Ramos (cell line): ENCODE measurements at regions not wholly inside any gene's neighbourhood (a gene's known extent, or its start where the extent isn't known, plus 50 kb on each side); places are given as distances from the start of the nearest gene placed in this dataset.

Experiments used
- in situ Hi-C: fragments of 300-500 bp; cut with MboI; formaldehyde crosslinking; loops from one replicate; pipeline ENCODE4 v1.14.3; 2022; ENCODE audit warnings: low sequenced_read_pairs; ENCODE audit not compliant: unreplicated experiment

DNA sequence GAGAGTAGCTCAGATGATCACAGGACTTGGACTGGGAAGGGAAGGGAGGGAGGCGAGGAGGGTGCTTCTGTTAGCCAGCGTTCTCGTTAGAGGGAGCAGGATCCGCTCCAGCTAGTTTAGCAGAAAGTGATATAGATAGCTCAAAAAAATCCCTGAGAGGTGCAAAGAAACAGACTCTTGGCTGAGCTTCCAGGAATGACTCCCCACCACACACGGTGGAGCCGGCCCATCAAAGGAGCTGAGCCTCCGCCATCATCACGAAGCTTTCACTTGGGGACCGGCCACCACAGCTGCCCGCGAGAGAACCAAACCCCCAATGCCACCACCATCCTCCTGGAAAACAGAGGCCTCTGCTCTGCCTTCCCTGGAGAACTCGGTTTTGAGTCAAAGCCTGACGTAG is 124.6 kb upstream of the BCL2L14 start:
- in situ Hi-C loops = no loop called here

DNA sequence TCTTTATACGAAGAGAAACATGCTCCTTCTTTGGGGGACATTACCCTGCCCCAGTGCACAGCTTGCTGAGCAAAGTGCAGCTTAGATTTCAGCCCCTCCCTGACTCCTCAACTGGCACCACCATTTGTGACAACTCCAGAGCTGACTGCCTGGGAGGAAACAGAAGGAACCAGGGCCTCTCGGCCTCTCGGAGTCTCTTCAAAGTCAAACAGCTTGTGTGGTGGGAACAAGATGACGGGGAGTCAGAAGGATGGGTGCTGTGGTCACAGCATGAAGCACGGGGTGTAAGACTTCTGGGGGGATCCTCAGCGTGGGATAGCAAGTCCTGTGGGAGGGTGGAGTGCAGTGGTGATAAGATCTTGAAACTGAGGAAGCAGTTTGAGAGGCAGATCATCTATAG is 123.5 kb upstream of the BCL2L14 start:
- in situ Hi-C loops = no loop called here

DNA sequence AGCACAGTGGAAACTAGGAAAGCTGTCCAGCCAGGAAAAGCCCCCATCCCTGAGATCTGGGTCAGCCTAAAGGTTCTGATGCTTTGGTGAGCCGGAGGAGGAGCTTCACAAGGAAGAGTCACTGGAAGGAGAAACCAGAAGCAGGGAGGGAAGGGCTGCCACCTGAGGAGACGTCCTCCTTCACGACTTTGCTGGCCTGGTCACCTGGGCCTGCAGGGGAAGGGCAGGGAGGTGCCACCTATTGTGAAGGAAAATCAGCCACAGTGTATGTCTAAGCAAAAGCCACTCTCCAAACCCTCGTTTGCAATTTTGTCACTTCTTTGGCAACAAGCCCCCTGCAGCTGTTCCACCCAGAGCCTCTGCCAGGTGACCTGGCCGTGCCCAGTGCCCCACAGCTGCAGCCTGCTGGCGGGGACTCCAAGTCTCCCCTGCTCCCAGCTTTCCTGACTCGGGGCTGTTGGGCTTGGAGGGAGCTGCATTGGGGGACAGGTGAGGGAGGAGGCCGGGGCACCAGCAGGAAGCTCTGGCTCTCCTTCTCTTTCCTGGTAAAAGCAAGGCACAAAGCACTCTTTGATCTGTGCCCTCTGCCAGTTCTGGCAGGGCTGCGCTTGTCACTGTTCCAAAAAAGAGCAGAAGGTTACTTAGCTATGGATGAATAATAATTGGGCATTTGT is 120.9 kb upstream of the BCL2L14 start:
- in situ Hi-C loops = no loop called here

DNA sequence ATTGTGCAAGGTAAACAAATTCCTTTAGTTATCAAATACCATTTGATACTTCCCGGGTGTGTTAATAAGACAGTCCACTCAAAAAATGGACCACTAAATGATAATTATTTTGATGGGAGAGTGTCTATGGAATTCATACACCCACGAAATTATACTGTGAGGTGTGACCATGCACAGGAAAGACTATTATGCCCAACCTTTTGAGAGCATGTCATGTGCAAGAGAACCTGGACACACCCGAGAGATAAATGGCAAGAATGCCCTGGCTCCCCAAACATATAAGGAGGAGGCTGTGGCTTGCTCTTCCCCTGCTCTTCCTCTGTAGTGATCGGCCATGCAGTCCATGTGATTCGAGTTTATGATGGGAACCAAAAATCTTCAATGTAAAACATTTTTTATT is 119.5 kb upstream of the BCL2L14 start:
- in situ Hi-C loops = no loop called here

DNA sequence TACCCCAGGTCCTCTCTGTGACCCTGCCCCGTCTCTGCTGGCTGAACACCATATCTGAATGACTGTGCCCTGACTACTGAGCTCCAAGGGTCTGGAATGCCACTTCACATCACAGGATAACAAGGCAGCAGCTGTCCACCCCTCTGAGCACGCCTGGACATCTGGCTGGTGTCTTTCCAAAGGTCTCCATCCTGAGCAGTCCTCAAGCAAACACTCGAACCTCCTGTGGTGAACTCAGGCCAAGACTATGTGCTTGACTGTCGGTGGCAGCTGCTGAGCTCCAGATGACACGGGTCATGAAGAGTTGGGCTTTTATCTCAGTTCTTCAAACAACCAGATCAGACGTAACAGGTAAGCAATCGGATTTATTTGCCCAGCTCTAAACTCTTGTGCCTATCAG is 117.2 kb upstream of the BCL2L14 start:
- in situ Hi-C loops = no loop called here

DNA sequence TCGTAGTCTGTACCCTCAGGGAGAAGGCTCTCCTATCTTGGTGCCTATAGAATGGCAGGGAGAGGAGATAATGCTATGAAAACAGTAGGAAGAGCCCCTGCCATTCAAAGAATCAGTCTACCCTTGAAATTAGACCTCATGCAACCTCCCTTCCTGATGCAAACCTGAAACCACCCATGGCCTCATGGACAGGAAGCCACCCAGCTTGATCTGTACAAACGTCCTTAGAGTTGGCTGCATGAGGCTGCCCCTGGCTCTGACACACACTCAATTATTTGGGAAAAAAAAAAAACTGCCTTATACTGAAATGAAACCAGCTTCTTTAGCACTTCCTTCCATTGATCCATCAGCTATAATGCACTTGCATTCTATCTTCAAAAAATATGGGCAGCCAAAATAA is 116.6 kb upstream of the BCL2L14 start:
- in situ Hi-C loops = no loop called here

DNA sequence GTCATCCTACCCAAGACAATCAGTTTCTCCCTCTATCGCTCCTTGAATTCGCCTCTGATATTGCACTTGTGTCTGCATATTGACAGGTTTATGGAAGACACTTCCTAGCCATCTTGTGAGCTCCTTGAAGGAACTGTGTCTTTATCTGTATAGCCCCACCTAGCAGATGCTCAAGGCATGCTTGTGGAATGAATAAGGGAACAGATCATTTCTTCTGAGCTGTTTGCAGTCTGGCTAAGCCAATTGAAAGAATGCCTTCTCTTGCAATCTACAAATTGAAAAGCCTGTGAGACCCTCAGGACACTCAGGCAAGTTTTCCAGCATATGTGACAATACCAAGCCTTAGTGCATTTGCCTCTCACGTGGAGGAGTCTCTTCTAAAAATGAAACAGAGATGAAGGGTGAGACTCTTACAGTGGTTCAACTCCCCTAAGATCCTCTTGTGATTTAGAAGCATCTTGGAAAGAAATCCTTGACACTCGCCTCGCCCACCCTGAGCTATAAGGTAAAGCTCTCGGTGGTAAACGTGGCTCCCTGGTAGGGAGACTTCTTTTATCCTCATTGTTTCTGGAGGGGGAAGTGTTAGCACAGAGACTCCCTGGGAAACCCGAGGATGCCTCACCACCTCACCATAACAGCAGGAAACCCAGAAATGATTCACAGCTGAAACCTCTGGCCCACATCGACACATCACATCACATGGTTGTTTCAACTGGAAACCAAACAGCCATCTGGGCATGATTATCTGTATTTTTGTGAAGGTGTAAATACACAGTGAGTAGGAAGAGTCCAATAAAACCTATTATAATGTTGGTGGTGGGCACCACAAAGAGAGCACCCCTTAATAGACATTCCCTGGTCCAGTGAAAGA is 112.3 kb upstream of the BCL2L14 start:
- in situ Hi-C loops = no loop called here

DNA sequence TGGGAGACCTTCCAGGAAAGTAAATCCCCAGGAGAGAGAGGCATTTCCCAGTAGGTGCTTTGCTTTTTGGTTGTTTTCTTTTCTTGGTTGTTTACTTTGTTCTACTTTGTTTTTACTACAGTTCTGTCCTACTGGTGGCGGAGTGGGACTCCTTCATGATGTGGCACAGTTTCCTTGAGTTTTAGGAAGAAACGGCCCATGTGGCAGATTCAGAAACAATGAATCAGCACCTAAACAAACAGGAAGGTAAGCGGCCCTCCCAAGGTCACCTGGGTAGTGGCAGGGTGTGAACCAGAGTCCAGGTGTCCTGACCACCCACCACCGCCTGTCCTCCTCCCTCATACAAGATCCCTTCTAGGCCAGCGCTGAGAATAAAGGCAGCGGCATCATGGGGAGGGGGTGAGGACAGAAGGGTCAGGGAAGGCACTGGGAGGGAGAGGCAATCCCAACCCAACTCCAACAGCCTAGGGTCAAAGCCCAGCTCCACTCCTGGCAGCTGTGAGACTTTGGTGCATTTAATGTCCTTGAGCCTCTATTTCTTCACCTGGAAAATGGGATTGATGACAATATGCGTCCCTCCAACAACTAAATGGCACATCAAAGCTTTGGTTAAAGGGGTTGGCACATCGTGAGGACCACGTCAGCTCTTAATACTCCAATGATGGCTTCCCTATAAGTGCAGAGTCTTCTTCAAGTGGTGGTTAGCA is 111.5 kb upstream of the BCL2L14 start:
- in situ Hi-C loops = no loop called here

DNA sequence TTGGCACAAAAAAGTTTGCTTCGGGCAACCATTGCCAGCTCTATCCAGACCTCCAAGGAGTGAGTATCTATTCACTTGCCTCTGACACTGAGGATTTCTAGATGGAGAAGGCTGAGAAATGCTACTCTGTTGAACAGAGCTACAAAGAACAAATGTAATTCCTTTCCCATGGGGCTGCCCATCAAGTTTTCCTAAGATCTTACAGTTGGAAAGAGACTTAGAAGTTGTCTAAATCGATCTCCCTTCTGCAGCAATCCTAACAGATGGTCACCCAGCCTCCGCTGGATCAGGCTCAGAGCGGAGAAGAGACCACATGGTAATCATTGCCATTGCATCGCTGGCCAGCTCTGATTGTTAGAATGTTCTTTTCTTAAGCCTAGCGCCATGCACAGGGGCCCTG is 110.1 kb upstream of the BCL2L14 start:
- in situ Hi-C loops = no loop called here

DNA sequence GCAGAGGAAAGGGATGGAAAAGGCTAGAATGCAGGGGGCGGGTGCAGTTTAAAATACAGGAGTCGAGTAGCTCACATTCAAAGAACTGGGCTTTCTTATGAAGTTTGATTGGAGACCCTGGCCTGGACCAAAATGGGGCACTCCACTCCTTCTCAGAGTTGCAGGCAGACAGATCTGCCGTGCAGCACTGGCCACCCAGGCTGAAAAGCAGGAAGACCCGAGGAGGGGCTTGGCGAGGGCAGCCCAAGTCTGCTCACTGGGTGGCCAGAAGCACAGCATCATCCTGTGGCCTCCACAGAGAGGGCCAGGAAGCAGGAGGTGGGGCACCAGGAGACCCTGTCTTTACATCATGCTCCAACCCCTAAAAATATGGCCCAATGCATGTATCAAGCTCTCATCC is 109.1 kb upstream of the BCL2L14 start:
- in situ Hi-C loops = no loop called here

DNA sequence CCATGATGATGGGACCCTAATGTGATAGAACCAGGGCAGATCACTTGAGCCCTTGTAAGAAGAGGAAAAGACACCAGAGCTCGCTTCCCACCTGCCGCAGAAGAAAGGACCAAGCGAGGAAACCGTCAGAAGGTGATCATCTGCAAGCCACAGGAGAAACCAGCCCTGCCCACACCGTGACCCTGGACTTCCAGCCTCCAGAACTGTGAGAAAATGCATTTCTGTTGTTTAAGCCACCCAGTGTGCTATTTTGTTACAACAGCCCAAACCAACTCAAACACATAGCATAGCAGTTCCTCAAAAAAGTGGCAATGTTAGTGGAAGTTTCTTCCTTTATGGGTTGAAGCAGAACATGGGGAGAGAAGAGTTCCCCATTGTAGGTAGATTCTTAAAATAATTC is 107.9 kb upstream of the BCL2L14 start:
- in situ Hi-C loops = no loop called here

DNA sequence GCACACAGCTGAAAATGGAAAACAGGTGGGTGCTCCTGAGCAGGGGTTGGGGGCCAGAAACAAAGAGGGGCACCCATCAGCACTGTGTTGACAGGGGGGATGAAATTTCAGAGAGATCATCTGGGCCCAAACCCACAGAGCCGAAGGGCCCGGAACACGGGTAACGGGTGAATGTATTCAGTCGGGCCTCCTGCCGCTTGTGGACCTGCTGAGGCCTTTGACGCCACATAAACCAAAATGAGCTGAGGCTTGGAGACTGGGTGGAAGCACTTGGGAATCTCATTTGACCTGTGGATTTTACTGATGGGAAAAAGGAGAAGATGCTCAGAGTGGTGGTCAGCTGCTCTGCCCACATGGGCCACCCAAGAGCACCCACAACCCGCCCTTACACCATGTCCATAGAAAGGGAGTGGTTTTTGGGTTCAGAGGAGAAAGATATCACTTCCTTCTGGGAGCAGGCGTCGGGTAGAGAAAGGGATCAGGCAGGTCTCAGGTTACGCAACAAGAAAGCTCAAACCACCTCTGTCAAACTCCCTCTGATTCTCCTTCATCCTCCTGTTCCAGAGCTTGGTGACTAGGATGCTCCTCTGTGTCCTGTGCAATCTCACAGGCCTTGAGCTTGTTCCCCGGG is 106.8 kb upstream of the BCL2L14 start:
- in situ Hi-C loops = no loop called here

DNA sequence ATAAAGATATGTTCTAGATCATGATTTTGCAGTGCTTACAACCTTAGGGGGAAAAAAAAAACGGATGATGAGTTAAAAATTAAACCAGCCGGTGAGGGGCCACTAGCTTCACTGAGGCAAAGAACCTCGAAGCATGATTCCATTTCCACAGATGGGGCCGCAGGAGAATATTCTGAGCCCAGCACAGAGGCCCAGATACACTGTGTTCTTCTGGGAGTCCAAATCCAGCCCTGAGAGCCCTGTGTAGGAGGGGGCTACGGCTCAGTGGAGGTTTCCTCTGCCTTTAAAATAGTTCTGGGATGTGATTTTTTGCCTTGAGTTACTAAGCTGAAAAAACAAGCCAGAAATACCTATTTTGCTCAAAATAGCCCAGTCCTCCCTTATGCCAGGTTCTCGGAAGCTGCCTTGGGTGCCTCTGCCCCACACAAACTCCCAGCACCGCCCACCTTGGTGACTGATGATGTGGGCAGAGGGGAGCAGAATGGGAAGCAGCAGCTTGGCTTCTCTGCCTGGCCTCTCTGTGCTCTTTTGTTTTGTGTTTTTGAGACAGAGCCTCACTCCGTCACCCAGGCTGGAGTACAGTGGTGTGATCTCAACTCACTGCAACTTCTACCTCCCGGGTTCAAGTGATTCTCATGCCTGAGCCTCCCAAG is 105.4 kb upstream of the BCL2L14 start:
- in situ Hi-C loops = no loop called here

DNA sequence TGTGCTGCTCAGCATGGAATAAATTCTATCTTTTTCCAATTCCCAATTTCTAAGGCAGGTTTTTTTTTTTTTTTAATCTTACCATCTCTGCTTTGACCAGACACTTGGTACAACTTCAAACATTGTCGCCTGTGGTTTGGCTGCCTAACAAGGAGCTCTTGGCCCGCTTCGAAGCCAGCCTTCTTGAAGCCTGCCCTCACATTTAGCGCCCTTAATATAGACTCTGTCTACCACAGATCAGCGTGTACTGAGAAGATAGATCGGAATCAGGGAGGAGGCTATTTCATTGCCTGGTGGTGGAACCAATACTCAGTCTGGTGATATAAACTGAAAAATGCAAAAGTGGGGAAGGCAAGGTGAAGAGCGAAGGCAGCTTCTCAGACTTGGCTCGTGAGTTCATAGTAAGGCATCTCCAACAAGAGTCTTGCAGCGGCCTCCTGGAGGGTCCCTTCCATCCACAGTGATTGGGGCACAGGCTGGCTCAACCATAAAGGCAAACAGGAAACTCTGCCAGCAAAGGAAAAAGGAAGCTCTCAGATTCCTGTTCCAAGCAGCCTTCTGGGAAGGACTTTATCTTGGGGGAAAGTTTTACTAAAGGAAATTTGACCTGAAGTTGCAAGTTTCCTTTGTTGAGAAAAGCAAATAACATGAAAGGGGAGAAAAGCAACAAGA is 103.2 kb upstream of the BCL2L14 start:
- in situ Hi-C loops = no loop called here

DNA sequence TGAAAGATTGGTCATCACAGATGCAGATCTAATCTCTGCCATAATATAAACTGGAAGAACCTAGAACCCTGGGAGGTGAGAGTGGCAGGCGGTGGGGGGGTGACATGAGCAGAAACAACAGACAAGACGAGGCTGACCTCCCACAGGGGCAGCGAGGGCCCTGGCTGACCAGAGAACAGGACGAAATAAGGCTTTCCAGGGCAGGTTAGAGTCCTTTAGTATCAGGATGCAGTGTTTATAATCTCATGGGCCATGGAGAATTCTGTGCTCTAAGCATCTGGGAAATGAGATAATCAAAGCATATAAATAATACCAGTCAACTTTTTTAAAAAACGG is 102.7 kb upstream of the BCL2L14 start:
- in situ Hi-C loops = no loop called here

DNA sequence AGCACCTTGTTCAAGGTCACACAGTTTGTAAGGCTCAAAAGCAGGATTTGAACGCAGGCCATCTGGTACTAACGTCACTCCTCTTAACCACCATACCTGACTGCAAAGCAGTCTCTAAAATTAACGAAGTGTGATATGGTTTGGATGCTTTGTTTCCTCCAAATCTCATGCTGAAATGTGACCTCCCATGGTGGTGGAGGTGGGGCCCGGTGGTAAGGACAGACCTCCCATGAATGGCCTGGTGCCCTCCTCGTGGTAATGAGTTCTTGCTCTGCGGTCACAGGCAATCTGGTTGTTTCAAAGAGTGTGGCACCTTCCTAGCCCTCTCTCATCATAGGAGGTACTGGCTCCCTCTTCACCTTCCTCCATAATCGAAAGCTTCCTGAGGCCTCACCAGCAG is 102.2 kb upstream of the BCL2L14 start:
- in situ Hi-C loops = no loop called here

DNA sequence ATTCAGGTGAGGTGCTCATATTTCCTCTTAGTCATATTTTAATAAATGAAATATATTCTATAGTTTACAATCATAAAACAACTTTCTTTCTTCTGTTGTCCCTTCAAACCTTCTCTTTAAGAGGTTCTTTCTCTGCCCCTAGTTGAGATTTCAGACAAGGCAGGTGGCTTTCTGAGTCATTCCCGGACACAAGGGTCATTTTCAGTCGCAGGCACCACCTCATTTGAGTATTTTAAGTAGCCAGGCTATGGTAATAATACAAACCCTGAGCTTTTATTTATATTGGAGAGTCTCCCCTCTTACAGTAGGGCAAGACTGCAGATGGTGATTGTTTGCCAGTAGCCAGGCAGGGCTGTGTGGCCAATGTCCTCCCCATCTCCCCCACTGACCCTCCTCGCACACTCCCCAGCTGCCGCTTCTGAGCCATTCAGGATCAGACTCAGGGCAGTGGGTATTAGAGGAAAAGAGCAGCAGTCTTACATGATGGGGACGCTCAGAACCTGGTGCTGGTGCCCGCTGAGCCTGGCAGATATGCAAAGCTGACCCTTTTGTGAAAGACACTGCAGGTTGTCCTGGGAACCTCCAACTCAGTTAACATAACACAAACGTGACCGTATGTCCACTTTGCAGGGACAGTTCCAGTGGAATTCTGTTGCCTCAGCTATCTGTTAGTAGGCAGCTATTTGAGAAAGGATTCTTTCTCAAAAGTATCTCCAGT is 101.1 kb upstream of the BCL2L14 start:
- in situ Hi-C loops = no loop called here

DNA sequence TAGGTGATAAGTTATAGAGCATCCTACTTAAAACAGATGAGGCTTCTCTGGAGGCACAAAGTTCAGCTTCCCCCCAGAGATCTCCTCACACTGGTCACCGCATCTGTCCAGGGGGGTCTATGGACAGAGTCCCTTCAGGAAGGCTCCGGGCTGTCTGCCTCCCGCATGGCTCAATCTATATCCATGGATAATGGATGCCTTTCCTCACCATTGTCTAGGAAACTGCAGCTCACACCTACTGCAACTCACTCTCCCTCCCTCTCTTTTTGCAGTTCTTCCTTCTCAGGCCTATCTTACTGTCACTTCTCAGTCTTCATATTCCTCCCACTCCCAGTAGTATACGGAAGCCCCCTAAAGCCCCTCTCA is 100.6 kb upstream of the BCL2L14 start:
- in situ Hi-C loops = no loop called here

DNA sequence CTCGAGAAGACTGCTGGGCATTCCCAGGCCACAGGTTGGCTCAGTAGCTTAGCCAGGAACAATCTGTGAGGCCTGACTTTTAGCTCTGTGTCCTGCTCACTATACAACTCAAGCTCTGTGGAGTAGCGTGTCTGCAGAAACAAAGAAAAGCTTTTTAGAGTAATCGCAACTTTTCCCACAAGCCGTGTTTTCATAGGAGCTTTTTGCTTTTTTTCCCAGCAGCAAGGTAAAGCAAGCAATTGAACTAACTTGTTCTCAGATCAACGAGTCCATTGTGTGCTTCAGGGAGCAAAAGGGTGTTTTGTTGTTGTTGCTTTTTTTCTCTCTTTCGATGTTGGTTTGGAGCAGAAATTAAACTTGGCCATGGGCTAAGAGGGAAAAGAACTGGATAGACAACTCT is 97.3 kb upstream of the BCL2L14 start:
- in situ Hi-C loops = no loop called here
